ENCODE measurements at regions not wholly inside any gene's neighbourhood (a gene's known extent, or its start where the extent isn't known, plus 50 kb on each side); places are given as distances from the start of the nearest gene placed in this dataset.

DNA sequence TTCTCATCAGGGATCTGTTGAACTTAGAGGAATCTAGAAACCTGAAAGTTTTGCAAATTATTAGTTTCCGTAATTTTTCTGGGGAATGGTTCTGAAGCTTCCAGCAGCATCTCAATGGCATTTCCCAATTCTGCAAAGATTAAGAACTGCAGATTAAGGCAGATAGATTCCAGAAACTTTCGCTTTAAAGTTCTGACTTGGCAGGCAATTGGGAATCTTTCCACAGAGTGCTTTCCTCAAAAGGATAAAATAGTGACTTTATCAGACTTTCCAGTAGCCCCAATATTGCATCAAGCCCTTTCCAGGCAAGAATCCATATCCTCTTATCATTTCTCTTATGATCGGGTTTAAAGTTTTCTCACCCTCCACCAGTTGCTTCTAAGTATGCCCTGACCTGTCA, 261.1 kb downstream of the FNDC1 start:
- H3K9me3 ChIP-seq (replicated peaks; ENCODE audit: control insufficient read depth, insufficient read depth, low read depth, low read length) = no peaks in the 10 kb centered on the region
- H3K9ac ChIP-seq (ENCODE audit: insufficient read depth in 1 of 2, low read depth in 2 of 2, low read length in 2 of 2) = no peak overlapping the region
- H3K27ac ChIP-seq (ENCODE audit: extremely low read depth, low read depth, low read length) = no peak overlapping the region
- DNase-seq (ENCODE audit: extremely low read depth in 1 of 4, low spot score in 3 of 4) (no peak), FAIRE-seq (no peak), ATAC-seq (no peak)
- H2AFZ ChIP-seq (ENCODE audit: low read depth, low read length) = no peak overlapping the region
- no peaks in the 10 kb centered on the region for H4K20me1 ChIP-seq (replicated peaks; ENCODE audit: control insufficient read depth, insufficient read depth, low read length)
- no peak overlapping the region for H3K4me3 ChIP-seq
- no peaks in the 10 kb centered on the region for H3K9me1 ChIP-seq (ENCODE audit: control insufficient read depth, insufficient read depth, low read length)
- 0 out of 5 replicates have a peak, but pooled peaks cover 0 to under 1% of the 10 kb centered on the region in 2 experiments for H3K27me3 ChIP-seq (ENCODE audit: control insufficient read depth in 2 of 2, insufficient read depth in 2 of 2, low read length in 2 of 2)
- 2% methylated on average over 3 of the region's 3 CpGs for whole genome bisulfite sequencing (ENCODE audit: insufficient coverage, low coverage, missing lambda C conversion rate)
- no TSS peak for BruUV-seq (replicated peaks)
- H3K79me2 ChIP-seq (ENCODE audit: control insufficient read depth, insufficient read depth, low read length) = no peaks in the 10 kb centered on the region
- no peaks in the 10 kb centered on the region for H3K4me1 ChIP-seq (replicated peaks in 1 of 2; ENCODE audit: control insufficient read depth in 2 of 2, insufficient read depth in 2 of 2, low read length in 2 of 2)
- no peak overlapping the region for H3K4me2 ChIP-seq (ENCODE audit: insufficient read depth, low read length)
- CTCF ChIA-PET (ENCODE audit: low intra/inter-chr PET ratio) = no interaction called here
- in situ Hi-C loops (cut with MboI) = no loop called here
- H3K36me3 ChIP-seq (ENCODE audit: control insufficient read depth, insufficient read depth, low read length) = no peaks in the 10 kb centered on the region
- POLR2A ChIA-PET = no interaction called here
- intact Hi-C loops (cut with micrococcal nuclease) = no loop called here
- no peak for TF ChIP-seq FOXA1 (IDR thresholded peaks at IDR 0.05; ENCODE audit: borderline replicate concordance)
- no peak for TF ChIP-seq FOXK1 (CRISPR knock-in tag; IDR thresholded peaks at IDR 0.05; ENCODE audit: borderline replicate concordance)
- TF ChIP-seq ZBTB40 (IDR thresholded peaks at IDR 0.05) = no peak
- no peak for TF ChIP-seq ZBTB40 (CRISPR knock-in tag; IDR thresholded peaks at IDR 0.05)
- TF ChIP-seq CBFA2T3 (IDR thresholded peaks at IDR 0.05) = no peak
- no peak for TF ChIP-seq MEF2D (tag; conservative IDR thresholded peaks at IDR 0.05; ENCODE audit: low read depth)
- TF ChIP-seq UBTF (IDR thresholded peaks at IDR 0.05; ENCODE audit: borderline replicate concordance in 1 of 2, low read depth in 2 of 2, low read length in 2 of 2) = no peak
- TF ChIP-seq SMARCB1 (IDR thresholded peaks at IDR 0.05; ENCODE audit: insufficient read length, low read depth) = no peak
- no peak for TF ChIP-seq ZNF124 (CRISPR knock-in tag; IDR thresholded peaks at IDR 0.05)
- TF ChIP-seq KDM5B (IDR thresholded peaks at IDR 0.05; ENCODE audit: insufficient replicate concordance, low read depth, low read length) = no peak
- TF ChIP-seq ZNF561 (CRISPR knock-in tag; conservative IDR thresholded peaks at IDR 0.05) = no peak
- no peak for TF ChIP-seq SRF (CRISPR knock-in tag; IDR thresholded peaks at IDR 0.05)
- no peak for TF ChIP-seq SPI1 (IDR thresholded peaks at IDR 0.05; ENCODE audit: borderline replicate concordance, low read depth, low read length)

All from K562 (cell line).